Caco-2 (cell line): ENCODE measurements at regions not wholly inside any gene's neighbourhood (a gene's known extent, or its start where the extent isn't known, plus 50 kb on each side); places are given as distances from the start of the nearest gene placed in this dataset.

Experiments
- BruUV-seq: library from RNA; stranded (reverse); fragments of 400-500 nt; replicated peaks from 2 replicates; lab custom pipeline; 2021; lab: Mats Ljungman, UMichigan
- CTCF ChIA-PET: fragments of 300-600 bp; sonication (Branson Sonifier 250); formaldehyde crosslinking; loops from one replicate; lab custom pipeline; 2022; ENCODE audit warnings: antibody characterized with exemption; lab: Charles Lee
- POLR2A ChIA-PET: fragments of 300-600 bp; sonication (Branson Sonifier 250); formaldehyde crosslinking; loops from one replicate; lab custom pipeline; 2022; ENCODE audit warnings: antibody characterized with exemption; lab: Charles Lee
- DNase-seq, 2 experiments: peaks; one replicate each; pipeline versions ENCODE4 v3.0.0 to v3.0.0-alpha.2; 2020 to 2022
- H3K27me3 ChIP-seq: replicated peaks from 2 replicates; pipeline ENCODE4 v1.6.0; 2011; ENCODE audit warnings: low read length; ENCODE audit not compliant: control insufficient read depth, insufficient read depth
- H3K36me3 ChIP-seq: 2 replicates; pipeline ENCODE4 v1.5.1; 2011; ENCODE audit warnings: low read length; ENCODE audit not compliant: control insufficient read depth, insufficient read depth
- H3K4me1 ChIP-seq: fragments of 250-450 bp; sonication (Bioruptor Pico); 2 replicates; pipeline ENCODE4 v1.5.1; 2020; ENCODE audit warnings: mild to moderate bottlenecking
- H3K4me3 ChIP-seq: 2 replicates; pipeline ENCODE4 v1.5.1; 2011; ENCODE audit warnings: low read depth, mild to moderate bottlenecking, control low read depth, low read length
- H3K9me3 ChIP-seq: fragments of 250-450 bp; sonication (Bioruptor Pico); 2 replicates; pipeline ENCODE4 v1.5.1; 2020; ENCODE audit warnings: mild to moderate bottlenecking, moderate library complexity
- H3K27ac Mint-ChIP-seq: one replicate; pipeline ENCODE4 v1.8.0; 2022; ENCODE audit warnings: mixed read lengths; ENCODE audit not compliant: unreplicated experiment
- H3K27me3 Mint-ChIP-seq: one replicate; pipeline ENCODE4 v1.8.0; 2022; ENCODE audit warnings: mixed read lengths; ENCODE audit not compliant: insufficient read depth, unreplicated experiment
- H3K36me3 Mint-ChIP-seq: one replicate; pipeline ENCODE4 v1.8.0; 2022; ENCODE audit warnings: mild to moderate bottlenecking, mixed read lengths; ENCODE audit not compliant: insufficient read depth, unreplicated experiment
- H3K4me1 Mint-ChIP-seq: one replicate; pipeline ENCODE4 v1.8.0; 2022; ENCODE audit warnings: low read depth, mixed read lengths; ENCODE audit not compliant: unreplicated experiment
- H3K4me3 Mint-ChIP-seq: one replicate; pipeline ENCODE4 v1.8.0; 2022; ENCODE audit warnings: mild to moderate bottlenecking, moderate library complexity, mixed read lengths; ENCODE audit not compliant: unreplicated experiment
- H3K9me3 Mint-ChIP-seq: one replicate; pipeline ENCODE4 v1.8.0; 2022; ENCODE audit warnings: mixed read lengths; ENCODE audit not compliant: unreplicated experiment
- CTCF ChIP-seq, 2 experiments: fragments of 200-600 bp in 1 of 2; IDR thresholded peaks; 1 replicate in 1 of 2; 2 replicates in 1 of 2; pipeline versions ENCODE4 v1.5.1 to v1.8.0; 2011 to 2022; ENCODE audit warnings: antibody characterized with exemption in 1 of 2, control low read depth in 1 of 2, inconsistent platforms in 1 of 2, low read depth in 1 of 2, low read length in 1 of 2, mild to moderate bottlenecking in 1 of 2, moderate library complexity in 1 of 2; ENCODE audit not compliant: insufficient read depth in 1 of 2, severe bottlenecking in 1 of 2, unreplicated experiment in 1 of 2
- intact Hi-C: fragments of 100-400 bp; cut with micrococcal nuclease; formaldehyde crosslinking; loops from one replicate; pipeline ENCODE4 v1.10.0; 2022; ENCODE audit not compliant: unreplicated experiment

GRCh38 chr1:25113086-25113485 is 119.2 kb downstream of the SYF2 start:
- no peaks in the 10 kb centered on the region for H3K9me3 ChIP-seq
- Mint-ChIP-seq H3K27ac (peak overlapping the region; percentile 17), H3K27me3 (no peaks in the 10 kb centered on the region), H3K4me1 (peaks cover 4% of the 10 kb centered on the region), H3K9me3 (no peaks in the 10 kb centered on the region), H3K36me3 (no peaks in the 10 kb centered on the region), H3K4me3 (no peak overlapping the region)
- ChIA-PET CTCF (interaction anchor here (0.7 kb wide), 1 partner anchor 11 kb away, joined by 3 read pairs; no protein-coding TSS in a partner anchor), POLR2A (no interaction called here)
- H3K36me3 ChIP-seq = no peaks in the 10 kb centered on the region
- intact Hi-C loops = no loop called here
- H3K27me3 ChIP-seq = no peaks in the 10 kb centered on the region
- BruUV-seq = no TSS peak
- TF ChIP-seq CTCF (IDR thresholded peaks at IDR 0.05; ENCODE audit: insufficient read depth in 1 of 2, low read depth in 1 of 2, low read length in 1 of 2, severe bottlenecking in 1 of 2, unreplicated experiment in 1 of 2) = no peak
- no peak overlapping the region for H3K4me3 ChIP-seq
- H3K4me1 ChIP-seq = no peaks in the 10 kb centered on the region
- DNase-seq = no peak

GRCh38 chr1:25112400-25112799 is 119.9 kb downstream of the SYF2 start:
- BruUV-seq = no TSS peak
- H3K4me1 Mint-ChIP-seq = peaks cover 4% of the 10 kb centered on the region
- no peaks in the 10 kb centered on the region for H3K36me3 Mint-ChIP-seq
- H3K4me3 Mint-ChIP-seq = no peak overlapping the region
- TF ChIP-seq CTCF (IDR thresholded peaks at IDR 0.05; ENCODE audit: insufficient read depth in 1 of 2, low read depth in 1 of 2, low read length in 1 of 2, severe bottlenecking in 1 of 2, unreplicated experiment in 1 of 2) = no peak
- H3K4me3 ChIP-seq = no peak overlapping the region
- no peaks in the 10 kb centered on the region for H3K4me1 ChIP-seq
- H3K27ac Mint-ChIP-seq = no peak overlapping the region
- ChIA-PET POLR2A (no interaction called here), CTCF (interaction anchor here (0.6 kb wide), 1 partner anchor 92 kb away, joined by 4 read pairs; no protein-coding TSS in a partner anchor)
- DNase-seq = no peak
- no peaks in the 10 kb centered on the region for H3K36me3 ChIP-seq
- intact Hi-C loops = no loop called here
- no peaks in the 10 kb centered on the region for H3K9me3 Mint-ChIP-seq
- no peaks in the 10 kb centered on the region for H3K27me3 Mint-ChIP-seq
- H3K9me3 ChIP-seq = no peaks in the 10 kb centered on the region
- no peaks in the 10 kb centered on the region for H3K27me3 ChIP-seq

GRCh38 chr1:25111706-25112105 is 120.6 kb downstream of the SYF2 start:
- no peak overlapping the region for H3K4me3 Mint-ChIP-seq
- no peaks in the 10 kb centered on the region for H3K36me3 ChIP-seq
- intact Hi-C loops = no loop called here
- no peaks in the 10 kb centered on the region for H3K9me3 ChIP-seq
- peaks cover 4% of the 10 kb centered on the region for H3K4me1 Mint-ChIP-seq
- DNase-seq = no peak
- H3K27me3 Mint-ChIP-seq = no peaks in the 10 kb centered on the region
- POLR2A ChIA-PET = no interaction called here
- H3K27ac Mint-ChIP-seq = no peak overlapping the region
- H3K4me3 ChIP-seq = no peak overlapping the region
- no peak for TF ChIP-seq CTCF (IDR thresholded peaks at IDR 0.05; ENCODE audit: insufficient read depth in 1 of 2, low read depth in 1 of 2, low read length in 1 of 2, severe bottlenecking in 1 of 2, unreplicated experiment in 1 of 2)
- BruUV-seq = no TSS peak
- no peaks in the 10 kb centered on the region for H3K9me3 Mint-ChIP-seq
- H3K27me3 ChIP-seq = no peaks in the 10 kb centered on the region
- CTCF ChIA-PET = interaction anchor here (0.6 kb wide), 1 partner anchor 93 kb away, joined by 4 read pairs; no protein-coding TSS in a partner anchor
- no peaks in the 10 kb centered on the region for H3K36me3 Mint-ChIP-seq
- H3K4me1 ChIP-seq = no peaks in the 10 kb centered on the region
